ENCODE measurements at regions not wholly inside any gene's neighbourhood (a gene's known extent, or its start where the extent isn't known, plus 50 kb on each side); places are given as distances from the start of the nearest gene placed in this dataset.

GRCh38 chr20:17818187-17818586 lies 118.4 kb downstream of the BANF2 start:
- DNase-seq (ENCODE audit: low read depth in 2 of 2) = no peak

GRCh38 chr20:17816804-17817587 lies 117.2 kb downstream of the BANF2 start:
- DNase-seq (ENCODE audit: low read depth in 2 of 2) = no peak

GRCh38 chr20:17811628-17811965 lies 111.8 kb downstream of the BANF2 start:
- no peak for DNase-seq (ENCODE audit: low read depth in 2 of 2)

GRCh38 chr20:17810847-17811627 lies 111.3 kb downstream of the BANF2 start:
- DNase-seq (ENCODE audit: low read depth in 2 of 2) = no peak

- no peak for DNase-seq (ENCODE audit: low read depth in 2 of 2)
Observed at GRCh38 chr20:17810062-17810631, 110.4 kb downstream of the BANF2 start.

- no peak for DNase-seq (ENCODE audit: low read depth in 2 of 2)
Observed at GRCh38 chr20:17809362-17810061, 109.7 kb downstream of the BANF2 start.

- DNase-seq (ENCODE audit: low read depth in 2 of 2) = no peak
Observed at GRCh38 chr20:17808782-17809181, 109.0 kb downstream of the BANF2 start.

GRCh38 chr20:17808357-17808756 lies 108.6 kb downstream of the BANF2 start:
- DNase-seq (ENCODE audit: low read depth in 2 of 2) = peak in 1 of 2 experiments; percentile 14

- DNase-seq (ENCODE audit: low read depth in 2 of 2) = no peak
Observed at GRCh38 chr20:17807651-17808050, 107.9 kb downstream of the BANF2 start.

GRCh38 chr20:17806739-17807441 lies 107.1 kb downstream of the BANF2 start:
- DNase-seq (ENCODE audit: low read depth in 2 of 2) = peak; percentile 50 to 53

GRCh38 chr20:17806107-17806506 lies 106.3 kb downstream of the BANF2 start:
- no peak for DNase-seq (ENCODE audit: low read depth in 2 of 2)

- DNase-seq (ENCODE audit: low read depth in 2 of 2) = no peak
Observed at GRCh38 chr20:17803765-17804164, 104.0 kb downstream of the BANF2 start.

GRCh38 chr20:17799575-17800227 lies 99.9 kb downstream of the BANF2 start:
- DNase-seq (ENCODE audit: low read depth in 2 of 2) = no peak

GRCh38 chr20:17798601-17799000 lies 98.8 kb downstream of the BANF2 start:
- no peak for DNase-seq (ENCODE audit: low read depth in 2 of 2)

GRCh38 chr20:17797579-17797978 lies 97.8 kb downstream of the BANF2 start:
- no peak for DNase-seq (ENCODE audit: low read depth in 2 of 2)

- DNase-seq (ENCODE audit: low read depth in 2 of 2) = no peak
Observed at GRCh38 chr20:17797161-17797560, 97.4 kb downstream of the BANF2 start.

GRCh38 chr20:17796091-17796563 lies 96.4 kb downstream of the BANF2 start:
- no peak for DNase-seq (ENCODE audit: low read depth in 2 of 2)

GRCh38 chr20:17795501-17796071 lies 95.8 kb downstream of the BANF2 start:
- no peak for DNase-seq (ENCODE audit: low read depth in 2 of 2)

- DNase-seq (ENCODE audit: low read depth in 2 of 2) = no peak
Observed at GRCh38 chr20:17795003-17795402, 95.2 kb downstream of the BANF2 start.

GRCh38 chr20:17794400-17794799 lies 94.6 kb downstream of the BANF2 start:
- DNase-seq (ENCODE audit: low read depth in 2 of 2) = no peak

- DNase-seq (ENCODE audit: low read depth in 2 of 2) = no peak
Observed at GRCh38 chr20:17793986-17794385, 94.2 kb downstream of the BANF2 start.

Data from fibroblast of skin of left quadriceps (primary cell).